ENCODE measurements at regions not wholly inside any gene's neighbourhood (a gene's known extent, or its start where the extent isn't known, plus 50 kb on each side); places are given as distances from the start of the nearest gene placed in this dataset.

GRCh38 chr11:110003426-110003825 lies 89.8 kb upstream of the ZC3H12C start:
- Mint-ChIP-seq H3K9me3 (peaks cover 5% of the 10 kb centered on the region), H3K36me3 (ENCODE audit: low read depth) (no peaks in the 10 kb centered on the region), H3K27ac (no peak overlapping the region), H3K4me3 (no peak overlapping the region), H3K4me1 (peaks cover 2% of the 10 kb centered on the region), H3K27me3 (peaks cover 23% of the 10 kb centered on the region)
- CTCF ChIA-PET: no interaction called here
- DNase-seq (no peak), ATAC-seq (ENCODE audit: low read depth) (no peak)
- intact Hi-C loops (cut with micrococcal nuclease): no loop called here
- TF ChIP-seq CTCF (IDR thresholded peaks at IDR 0.05): no peak
- POLR2A ChIA-PET: no interaction called here

- H3K4me3 Mint-ChIP-seq: no peak overlapping the region
- intact Hi-C loops (cut with micrococcal nuclease): no loop called here
- H3K9me3 Mint-ChIP-seq: peaks cover 25% of the 10 kb centered on the region
- no peak for TF ChIP-seq CTCF (IDR thresholded peaks at IDR 0.05)
- POLR2A ChIA-PET: no interaction called here
- peaks cover 61% of the 10 kb centered on the region for H3K27me3 Mint-ChIP-seq
- ATAC-seq (ENCODE audit: low read depth): no peak
- H3K4me1 Mint-ChIP-seq: no peaks in the 10 kb centered on the region
- peaks cover 2% of the 10 kb centered on the region for H3K36me3 Mint-ChIP-seq (ENCODE audit: low read depth)
- H3K27ac Mint-ChIP-seq: no peak overlapping the region
- CTCF ChIA-PET: no interaction called here
- DNase-seq: no peak
Observed at GRCh38 chr11:110011595-110011994, 81.6 kb upstream of the ZC3H12C start.

- ChIA-PET POLR2A (interaction anchor here (0.6 kb wide), 1 partner anchor 130 kb away, joined by 3 read pairs; no protein-coding TSS in a partner anchor), CTCF (no interaction called here)
- peaks cover 24% of the 10 kb centered on the region for H3K9me3 Mint-ChIP-seq
- DNase-seq (no peak), ATAC-seq (ENCODE audit: low read depth) (no peak)
- intact Hi-C loops (cut with micrococcal nuclease): no loop called here
- peaks cover 63% of the 10 kb centered on the region for H3K27me3 Mint-ChIP-seq
- no peak for TF ChIP-seq CTCF (IDR thresholded peaks at IDR 0.05)
- H3K4me1 Mint-ChIP-seq: no peaks in the 10 kb centered on the region
- peaks cover 2% of the 10 kb centered on the region for H3K36me3 Mint-ChIP-seq (ENCODE audit: low read depth)
- H3K27ac Mint-ChIP-seq: no peak overlapping the region
- no peak overlapping the region for H3K4me3 Mint-ChIP-seq
Observed at GRCh38 chr11:110015695-110016094, 77.5 kb upstream of the ZC3H12C start.

- no peak for ATAC-seq (ENCODE audit: low read depth)
- Mint-ChIP-seq H3K27me3 (peaks cover 54% of the 10 kb centered on the region), H3K36me3 (ENCODE audit: low read depth) (no peaks in the 10 kb centered on the region), H3K4me1 (no peaks in the 10 kb centered on the region), H3K4me3 (no peak overlapping the region), H3K9me3 (peaks cover 9% of the 10 kb centered on the region), H3K27ac (no peak overlapping the region)
- no peak for DNase-seq
- ChIA-PET CTCF (no interaction called here), POLR2A (no interaction called here)
- intact Hi-C loops (cut with micrococcal nuclease): loop anchor here (10.0 kb wide), 1 partner anchor 1365 kb away; no protein-coding TSS in a partner anchor
- no peak for TF ChIP-seq CTCF (IDR thresholded peaks at IDR 0.05)
Observed at GRCh38 chr11:110019675-110020074, 73.5 kb upstream of the ZC3H12C start.

- Mint-ChIP-seq H3K9me3 (peaks cover 10% of the 10 kb centered on the region), H3K4me3 (no peak overlapping the region), H3K4me1 (peaks cover 15% of the 10 kb centered on the region), H3K27me3 (peaks cover 38% of the 10 kb centered on the region), H3K27ac (no peak overlapping the region), H3K36me3 (ENCODE audit: low read depth) (no peaks in the 10 kb centered on the region)
- CTCF ChIA-PET: no interaction called here
- POLR2A ChIA-PET: no interaction called here
- no peak for TF ChIP-seq CTCF (IDR thresholded peaks at IDR 0.05)
- ATAC-seq (ENCODE audit: low read depth) (no peak), DNase-seq (no peak)
- intact Hi-C loops (cut with micrococcal nuclease): loop anchor here (10.0 kb wide), 1 partner anchor 1362 kb away; no protein-coding TSS in a partner anchor
Observed at GRCh38 chr11:110022548-110022947, 70.6 kb upstream of the ZC3H12C start.
